Activated CD4-positive, alpha-beta T cell treated with anti-CD3 and anti-CD28 coated beads, Interleukin-2, amount 10 ng/mL, durations not matched to agents 7 days and 5 days (primary cell): ENCODE measurements at regions not wholly inside any gene's neighbourhood (a gene's known extent, or its start where the extent isn't known, plus 50 kb on each side); places are given as distances from the start of the nearest gene placed in this dataset.

ENCODE experiments used
- CTCF ChIA-PET: fragments of 350-600 bp; sonication (Branson Sonifier 250); formaldehyde crosslinking; loops from one replicate; lab custom pipeline; 2021; ENCODE audit warnings: antibody characterized with exemption; lab: Charles Lee
- POLR2A ChIA-PET: fragments of 350-600 bp; sonication (Branson Sonifier 250); formaldehyde crosslinking; loops from one replicate; lab custom pipeline; 2021; ENCODE audit warnings: antibody characterized with exemption; lab: Charles Lee
- DNase-seq: peaks from one replicate; pipeline ENCODE4 v3.0.0-alpha.2; 2020
- H3K27ac Mint-ChIP-seq: one replicate; pipeline ENCODE4 v1.8.0; 2021; ENCODE audit warnings: mild to moderate bottlenecking, moderate library complexity, mixed read lengths
- H3K27me3 Mint-ChIP-seq: one replicate; pipeline ENCODE4 v1.8.0; 2021; ENCODE audit warnings: mixed read lengths
- H3K36me3 Mint-ChIP-seq: one replicate; pipeline ENCODE4 v1.8.0; 2021; ENCODE audit warnings: low read depth, mixed read lengths
- H3K4me1 Mint-ChIP-seq: one replicate; pipeline ENCODE4 v1.8.0; 2021; ENCODE audit warnings: mixed read lengths
- H3K4me3 Mint-ChIP-seq: one replicate; pipeline ENCODE4 v1.8.0; 2021; ENCODE audit warnings: mild to moderate bottlenecking, moderate library complexity, mixed read lengths
- H3K9me3 Mint-ChIP-seq: one replicate; pipeline ENCODE4 v1.8.0; 2021; ENCODE audit warnings: mixed read lengths

- no peaks in the 10 kb centered on the region for H3K36me3 Mint-ChIP-seq
- no peak overlapping the region for H3K27ac Mint-ChIP-seq
- H3K4me1 Mint-ChIP-seq, result no peaks in the 10 kb centered on the region
- H3K9me3 Mint-ChIP-seq, result no peaks in the 10 kb centered on the region
- no peaks in the 10 kb centered on the region for H3K27me3 Mint-ChIP-seq
- DNase-seq, result no peak
- H3K4me3 Mint-ChIP-seq, result no peak overlapping the region
- ChIA-PET POLR2A (no interaction called here), CTCF (interaction anchor here (1.3 kb wide), 1 partner anchor 15 kb away, joined by 4 read pairs; no protein-coding TSS in a partner anchor)
Observed at GRCh38 chr4:173699841-173700475, 169.9 kb upstream of the HAND2 start.

GRCh38 chr4:173698557-173699262 lies 168.7 kb upstream of the HAND2 start:
- ChIA-PET POLR2A (no interaction called here), CTCF (no interaction called here)
- DNase-seq, result no peak
- Mint-ChIP-seq H3K4me3 (no peak overlapping the region), H3K27me3 (no peaks in the 10 kb centered on the region), H3K36me3 (no peaks in the 10 kb centered on the region), H3K9me3 (no peaks in the 10 kb centered on the region), H3K4me1 (no peaks in the 10 kb centered on the region), H3K27ac (no peak overlapping the region)

GRCh38 chr4:173697840-173698239 lies 167.8 kb upstream of the HAND2 start:
- Mint-ChIP-seq H3K9me3 (no peaks in the 10 kb centered on the region), H3K36me3 (no peaks in the 10 kb centered on the region), H3K27ac (no peak overlapping the region), H3K4me1 (no peaks in the 10 kb centered on the region), H3K27me3 (no peaks in the 10 kb centered on the region), H3K4me3 (no peak overlapping the region)
- DNase-seq, result no peak
- POLR2A ChIA-PET, result no interaction called here
- CTCF ChIA-PET, result no interaction called here

GRCh38 chr4:173696551-173696950 lies 166.5 kb upstream of the HAND2 start:
- Mint-ChIP-seq H3K9me3 (no peaks in the 10 kb centered on the region), H3K27me3 (no peaks in the 10 kb centered on the region), H3K4me1 (no peaks in the 10 kb centered on the region), H3K27ac (no peak overlapping the region), H3K4me3 (no peak overlapping the region), H3K36me3 (no peaks in the 10 kb centered on the region)
- DNase-seq, result no peak
- POLR2A ChIA-PET, result no interaction called here
- CTCF ChIA-PET, result no interaction called here

GRCh38 chr4:173696011-173696410 lies 166.0 kb upstream of the HAND2 start:
- Mint-ChIP-seq H3K4me3 (no peak overlapping the region), H3K36me3 (no peaks in the 10 kb centered on the region), H3K9me3 (no peaks in the 10 kb centered on the region), H3K27ac (no peak overlapping the region), H3K27me3 (no peaks in the 10 kb centered on the region), H3K4me1 (no peaks in the 10 kb centered on the region)
- DNase-seq, result no peak
- CTCF ChIA-PET, result no interaction called here
- POLR2A ChIA-PET, result no interaction called here

- Mint-ChIP-seq H3K27me3 (no peaks in the 10 kb centered on the region), H3K27ac (no peak overlapping the region), H3K9me3 (no peaks in the 10 kb centered on the region), H3K36me3 (no peaks in the 10 kb centered on the region), H3K4me3 (no peak overlapping the region), H3K4me1 (no peaks in the 10 kb centered on the region)
- no peak for DNase-seq
- ChIA-PET POLR2A (no interaction called here), CTCF (no interaction called here)
Observed at GRCh38 chr4:173685831-173686210, 155.8 kb upstream of the HAND2 start.

GRCh38 chr4:173685165-173685830 lies 155.3 kb upstream of the HAND2 start:
- H3K4me3 Mint-ChIP-seq, result no peak overlapping the region
- POLR2A ChIA-PET, result no interaction called here
- no peak for DNase-seq
- H3K4me1 Mint-ChIP-seq, result no peaks in the 10 kb centered on the region
- H3K36me3 Mint-ChIP-seq, result no peaks in the 10 kb centered on the region
- CTCF ChIA-PET, result no interaction called here
- no peaks in the 10 kb centered on the region for H3K9me3 Mint-ChIP-seq
- H3K27me3 Mint-ChIP-seq, result no peaks in the 10 kb centered on the region
- H3K27ac Mint-ChIP-seq, result no peak overlapping the region

GRCh38 chr4:173684223-173684622 lies 154.2 kb upstream of the HAND2 start:
- no peak overlapping the region for H3K4me3 Mint-ChIP-seq
- no peaks in the 10 kb centered on the region for H3K9me3 Mint-ChIP-seq
- H3K4me1 Mint-ChIP-seq, result no peaks in the 10 kb centered on the region
- POLR2A ChIA-PET, result no interaction called here
- H3K36me3 Mint-ChIP-seq, result no peaks in the 10 kb centered on the region
- H3K27me3 Mint-ChIP-seq, result no peaks in the 10 kb centered on the region
- no peak for DNase-seq
- H3K27ac Mint-ChIP-seq, result no peak overlapping the region
- CTCF ChIA-PET, result no interaction called here

- ChIA-PET CTCF (no interaction called here), POLR2A (no interaction called here)
- Mint-ChIP-seq H3K27me3 (no peaks in the 10 kb centered on the region), H3K4me1 (no peaks in the 10 kb centered on the region), H3K9me3 (no peaks in the 10 kb centered on the region), H3K36me3 (no peaks in the 10 kb centered on the region), H3K27ac (no peak overlapping the region), H3K4me3 (no peak overlapping the region)
- no peak for DNase-seq
Observed at GRCh38 chr4:173682609-173683008, 152.6 kb upstream of the HAND2 start.

- Mint-ChIP-seq H3K27me3 (no peaks in the 10 kb centered on the region), H3K36me3 (no peaks in the 10 kb centered on the region), H3K4me3 (no peak overlapping the region), H3K27ac (no peak overlapping the region), H3K4me1 (no peaks in the 10 kb centered on the region), H3K9me3 (no peaks in the 10 kb centered on the region)
- CTCF ChIA-PET, result no interaction called here
- POLR2A ChIA-PET, result no interaction called here
- DNase-seq, result no peak
Observed at GRCh38 chr4:173680278-173680677, 150.2 kb upstream of the HAND2 start.

GRCh38 chr4:173675446-173675845 lies 145.4 kb upstream of the HAND2 start:
- Mint-ChIP-seq H3K27ac (no peak overlapping the region), H3K4me3 (no peak overlapping the region), H3K9me3 (no peaks in the 10 kb centered on the region), H3K4me1 (no peaks in the 10 kb centered on the region), H3K27me3 (no peaks in the 10 kb centered on the region), H3K36me3 (no peaks in the 10 kb centered on the region)
- ChIA-PET POLR2A (interaction anchor here (0.7 kb wide), 1 partner anchor 909 kb away, joined by 3 read pairs; no protein-coding TSS in a partner anchor), CTCF (no interaction called here)
- no peak for DNase-seq

- ChIA-PET POLR2A (no interaction called here), CTCF (no interaction called here)
- no peaks in the 10 kb centered on the region for H3K27me3 Mint-ChIP-seq
- H3K27ac Mint-ChIP-seq, result no peak overlapping the region
- H3K4me3 Mint-ChIP-seq, result no peak overlapping the region
- no peak for DNase-seq
- H3K36me3 Mint-ChIP-seq, result no peaks in the 10 kb centered on the region
- no peaks in the 10 kb centered on the region for H3K4me1 Mint-ChIP-seq
- no peaks in the 10 kb centered on the region for H3K9me3 Mint-ChIP-seq
Observed at GRCh38 chr4:173669460-173670179, 139.6 kb upstream of the HAND2 start.

GRCh38 chr4:173661001-173661400 lies 131.0 kb upstream of the HAND2 start:
- H3K4me1 Mint-ChIP-seq, result no peaks in the 10 kb centered on the region
- no peaks in the 10 kb centered on the region for H3K9me3 Mint-ChIP-seq
- no peaks in the 10 kb centered on the region for H3K27me3 Mint-ChIP-seq
- H3K36me3 Mint-ChIP-seq, result no peaks in the 10 kb centered on the region
- H3K4me3 Mint-ChIP-seq, result no peak overlapping the region
- POLR2A ChIA-PET, result no interaction called here
- no peak for DNase-seq
- no peak overlapping the region for H3K27ac Mint-ChIP-seq
- CTCF ChIA-PET, result no interaction called here
